Transverse colon (tissue), 3 donors: ENCODE measurements at regions not wholly inside any gene's neighbourhood (a gene's known extent, or its start where the extent isn't known, plus 50 kb on each side); places are given as distances from the start of the nearest gene placed in this dataset.

Source experiments
- CTCF ChIP-seq, 5 experiments: fragments of 200-600 bp in 3 of 5; fragments of 450-650 bp in 2 of 5; sonication (generic) in 3 of 5; IDR thresholded peaks; 1 replicate in 2 of 5; 2 replicates in 3 of 5; pipeline ENCODE4 v1.5.1; 2016 to 2017; ENCODE audit warnings: antibody characterized with exemption in 5 of 5, inconsistent platforms in 3 of 5, mild to moderate bottlenecking in 2 of 5, moderate library complexity in 1 of 5
- POLR2A ChIP-seq: fragments of 450-650 bp; IDR thresholded peaks from one replicate; pipeline ENCODE4 v1.6.1; 2016; ENCODE audit warnings: antibody characterized with exemption, mild to moderate bottlenecking, moderate library complexity

GRCh38 chr14:97718886-97719442, 921.8 kb downstream of the VRK1 start:
- TF ChIP-seq CTCF (IDR thresholded peaks at IDR 0.05) (no peak), POLR2A (no peak)
